Stimulated activated CD4-positive, alpha-beta T cell treated with anti-CD3 and anti-CD28 coated beads, Interleukin-4, amount 100 ng/mL, for 48 hours (primary cell): ENCODE measurements at regions not wholly inside any gene's neighbourhood (a gene's known extent, or its start where the extent isn't known, plus 50 kb on each side); places are given as distances from the start of the nearest gene placed in this dataset.

ENCODE experiments used
- DNase-seq, 2 donors: peaks; one replicate each; pipeline ENCODE4 v3.0.0-alpha.2; 2020; ENCODE audit warnings: low read depth in 2 of 2

- DNase-seq = no peak
Observed at GRCh38 chr6:163930012-163930411, 515.5 kb downstream of the QKI start.

GRCh38 chr6:163929538-163929937 lies 515.0 kb downstream of the QKI start:
- DNase-seq = no peak

DNA sequence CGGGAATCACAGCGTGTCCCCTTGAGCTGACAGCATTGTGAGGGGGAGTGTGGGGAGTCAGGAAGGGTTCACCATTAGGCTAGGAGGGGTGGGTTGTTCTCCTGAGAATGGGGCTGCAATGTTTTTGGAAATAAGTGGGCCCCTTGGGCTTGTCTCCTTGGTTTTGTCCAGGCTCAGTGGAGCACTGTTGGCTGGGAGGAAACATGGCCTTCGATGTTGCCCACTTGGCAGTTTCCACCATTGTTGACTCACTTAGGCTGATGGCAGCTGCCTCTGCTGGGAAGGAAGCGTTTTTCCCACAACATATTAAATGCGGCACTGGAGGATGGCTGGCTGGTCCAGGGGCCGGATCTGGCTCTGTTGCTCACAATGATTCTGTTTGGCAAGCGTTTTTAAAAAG lies 512.1 kb downstream of the QKI start:
- no peak for DNase-seq

- DNase-seq = no peak
Observed at GRCh38 chr6:163925839-163926238, 511.3 kb downstream of the QKI start.

GRCh38 chr6:163923658-163924411 lies 509.3 kb downstream of the QKI start:
- DNase-seq = no peak

DNA sequence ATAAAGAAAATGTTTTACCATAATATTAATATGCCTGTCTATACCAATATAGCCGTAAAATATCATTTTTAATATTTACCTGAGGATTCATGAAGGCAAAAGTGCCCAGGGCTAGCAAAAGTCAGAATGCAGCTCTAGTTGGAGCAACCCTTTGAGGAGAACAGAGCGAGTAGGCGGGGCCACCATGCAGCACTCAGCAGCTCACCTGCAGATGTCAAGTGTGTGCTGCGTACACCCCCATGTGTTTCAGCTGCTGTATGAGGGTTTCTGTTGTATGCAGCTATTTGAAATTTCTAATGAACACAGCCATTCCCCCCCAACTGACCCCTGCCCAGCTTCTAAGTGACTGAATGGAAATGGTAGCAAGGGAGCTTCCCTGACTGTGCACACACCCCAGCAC lies 508.0 kb downstream of the QKI start:
- no peak for DNase-seq

DNA sequence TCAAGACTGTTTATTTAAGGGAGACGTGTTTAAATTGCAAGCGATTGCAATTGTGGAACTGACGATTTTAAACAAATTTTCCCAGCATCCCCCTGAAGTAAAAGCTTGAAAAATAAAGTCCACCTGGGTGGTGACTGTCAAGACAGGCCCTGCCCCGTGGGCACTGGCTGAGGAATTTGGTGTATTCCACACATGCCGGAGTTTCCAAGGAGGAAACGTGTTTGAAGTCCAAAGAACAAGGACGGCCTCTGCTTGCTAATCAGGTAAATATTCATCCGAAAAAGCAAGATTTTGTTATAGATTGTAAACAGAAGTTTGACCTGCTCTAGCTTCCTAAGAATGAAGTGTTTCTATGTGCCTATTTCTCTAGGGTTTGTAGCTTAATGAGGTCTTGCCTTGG lies 505.1 kb downstream of the QKI start:
- DNase-seq = no peak

DNA sequence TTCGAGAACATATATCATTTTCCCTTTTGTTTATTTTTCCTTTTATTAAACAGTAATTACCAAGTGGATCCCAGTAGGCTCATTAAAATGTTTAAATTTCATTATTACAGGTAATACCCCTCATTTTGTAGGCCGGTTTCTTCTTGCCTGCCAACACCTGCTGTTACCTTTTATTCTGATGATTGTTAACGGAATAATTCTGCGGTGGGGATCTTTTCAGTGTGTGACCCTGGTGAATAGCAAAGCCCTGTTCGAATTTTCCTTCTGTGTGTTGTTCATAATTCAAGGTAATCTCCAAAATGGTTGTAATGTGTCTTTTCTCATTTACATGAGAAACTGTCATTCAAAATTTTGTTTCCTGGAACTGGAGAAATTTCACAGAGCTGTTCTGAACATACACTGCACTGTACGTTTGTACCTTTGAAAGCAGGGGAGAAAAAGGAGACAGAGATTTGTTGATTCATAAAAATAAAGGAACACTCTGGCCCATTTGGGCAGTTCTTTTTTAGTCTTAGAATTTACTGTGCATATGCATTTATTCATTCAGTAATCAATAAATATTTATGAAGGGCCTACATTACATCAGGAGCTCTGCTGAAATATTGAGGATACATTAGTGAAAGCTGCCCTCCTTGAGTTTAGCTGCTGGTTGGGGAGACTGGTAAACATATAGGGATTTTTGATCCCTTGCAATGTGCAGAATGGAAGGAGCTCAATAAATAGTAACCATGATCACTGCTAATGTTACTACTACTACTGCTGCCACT lies 502.0 kb downstream of the QKI start:
- DNase-seq = no peak

DNA sequence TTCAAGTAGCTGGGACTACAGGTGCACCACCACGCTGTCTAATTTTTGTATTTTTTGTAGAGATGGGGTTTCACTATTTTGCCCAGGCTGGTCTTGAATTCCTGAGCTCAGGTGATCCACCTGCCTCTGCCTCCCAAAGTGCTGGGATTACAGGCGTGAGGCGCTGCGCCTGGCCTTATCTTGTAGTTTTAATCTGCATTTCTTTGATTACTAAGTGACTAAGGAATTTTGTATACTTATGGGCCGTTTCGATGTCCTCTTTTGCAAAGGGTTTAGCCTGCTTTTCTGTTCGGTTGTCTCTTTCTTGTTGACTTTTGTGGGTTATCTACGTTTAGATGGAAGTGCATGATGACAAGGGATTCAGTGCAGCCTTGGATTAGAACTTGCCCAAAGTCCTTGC lies 500.6 kb downstream of the QKI start:
- no peak for DNase-seq

- no peak for DNase-seq
Observed at GRCh38 chr6:163913045-163913444, 498.5 kb downstream of the QKI start.

DNA sequence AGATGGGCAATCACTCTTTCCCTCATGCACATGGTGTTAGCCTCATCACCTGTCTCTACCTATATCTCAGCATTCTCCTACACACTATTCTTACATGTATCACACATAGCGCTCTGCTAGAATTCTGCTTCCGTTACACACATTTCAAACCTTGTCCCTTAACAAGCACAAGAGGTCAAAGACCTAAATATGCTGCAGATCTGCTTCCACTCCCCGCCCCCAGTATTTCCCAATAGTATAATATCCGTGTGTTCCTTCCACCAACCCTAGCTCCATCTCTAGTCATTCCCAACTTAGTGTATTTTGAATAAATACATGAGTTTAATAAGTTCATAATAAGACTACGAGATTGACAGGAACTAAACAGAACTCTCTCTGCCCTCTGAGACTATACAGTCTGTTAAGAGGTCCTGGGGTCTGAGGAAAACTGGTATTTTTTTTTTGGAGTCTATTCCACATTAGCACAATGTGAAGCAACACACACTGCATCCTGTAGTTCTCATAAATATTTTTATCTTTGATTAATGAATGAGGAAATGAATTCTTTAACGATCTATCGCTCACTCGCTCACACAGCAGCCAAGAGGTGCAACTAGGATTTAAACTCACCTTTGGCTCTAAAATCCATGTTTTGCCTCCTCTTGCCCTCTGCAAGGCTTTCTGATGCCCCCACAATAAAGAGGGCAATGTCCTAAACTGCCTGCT lies 491.6 kb downstream of the QKI start:
- DNase-seq = no peak

- DNase-seq = no peak
Observed at GRCh38 chr6:163904186-163904585, 489.7 kb downstream of the QKI start.

DNA sequence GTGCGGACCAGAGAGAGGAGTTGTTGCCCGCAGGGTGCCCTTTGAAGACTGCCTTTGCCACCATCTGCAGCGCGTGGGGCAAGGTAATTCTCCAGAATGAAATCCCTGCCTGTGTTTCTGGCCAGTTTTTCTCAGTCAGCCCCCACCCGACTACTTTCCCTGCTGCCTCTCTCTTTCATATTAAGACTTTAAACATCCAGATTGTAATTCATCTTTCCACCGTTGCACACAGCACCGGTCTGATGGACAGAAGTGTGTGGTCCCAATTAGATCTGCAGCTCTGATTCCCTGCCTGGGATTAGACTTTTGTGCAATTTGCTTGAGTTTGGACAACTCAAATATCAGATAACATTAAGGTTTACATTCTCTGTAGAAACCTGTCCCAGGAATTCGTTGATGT lies 489.0 kb downstream of the QKI start:
- no peak for DNase-seq

GRCh38 chr6:163902993-163903392 lies 488.5 kb downstream of the QKI start:
- DNase-seq = no peak

DNA sequence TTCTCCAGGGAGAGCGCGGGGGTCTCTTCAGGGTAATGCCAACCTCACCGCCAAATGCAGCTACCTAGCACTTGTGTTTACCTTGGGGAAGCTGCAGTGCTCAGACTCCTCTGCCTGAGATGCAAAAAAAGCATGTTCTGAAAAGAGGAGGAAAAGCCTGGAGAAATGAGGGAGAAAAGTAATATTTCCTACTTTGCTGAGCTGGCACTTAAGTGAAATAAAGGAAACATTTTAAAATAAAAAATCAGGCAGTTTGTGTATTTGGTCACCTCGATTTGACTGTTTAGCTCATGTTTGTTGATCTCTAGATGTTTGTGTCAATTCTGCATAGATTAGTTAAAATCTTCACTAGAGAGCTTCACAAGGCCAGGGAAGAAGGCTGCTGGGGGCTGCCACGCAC lies 487.2 kb downstream of the QKI start:
- no peak for DNase-seq

GRCh38 chr6:163900570-163900969 lies 486.1 kb downstream of the QKI start:
- no peak for DNase-seq

DNA sequence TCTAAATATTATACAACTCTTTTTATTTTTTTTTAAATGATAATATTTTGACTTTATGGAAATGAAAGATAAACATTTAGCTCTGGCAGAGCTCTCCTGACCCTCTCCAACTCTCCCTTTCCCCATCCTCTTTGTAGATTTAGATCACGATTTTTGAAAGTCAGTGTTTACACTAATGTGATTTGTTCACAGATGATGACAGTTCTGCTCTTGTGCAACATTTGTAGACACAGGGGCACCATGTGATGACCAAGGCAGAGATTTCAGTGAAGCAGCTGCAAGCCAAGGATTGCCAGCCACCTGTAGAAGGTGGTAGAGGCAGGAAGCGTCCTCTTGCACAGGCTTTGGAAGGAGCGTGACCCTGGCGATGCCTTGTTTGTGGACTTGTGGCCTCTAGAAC lies 483.2 kb downstream of the QKI start:
- DNase-seq = no peak

DNA sequence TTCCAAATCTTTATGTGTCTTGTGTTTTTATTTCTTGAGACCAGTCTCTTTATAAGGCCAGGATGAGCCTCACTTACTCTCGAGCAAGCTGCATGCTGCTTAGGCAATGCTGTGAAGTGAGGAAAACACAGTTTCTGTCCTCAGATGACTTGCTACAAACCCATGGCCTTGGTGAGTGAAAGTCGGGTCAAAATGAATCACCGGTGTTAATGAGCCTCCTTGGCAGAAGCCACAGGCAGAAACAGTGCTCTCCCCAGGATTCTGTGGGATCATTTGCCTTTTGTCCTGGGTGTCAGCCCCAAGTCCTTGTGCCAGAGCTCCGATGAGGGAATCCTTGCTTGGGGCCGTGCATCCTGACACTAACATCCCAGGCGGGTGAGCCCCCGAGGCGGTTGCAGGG lies 482.5 kb downstream of the QKI start:
- DNase-seq = no peak

DNA sequence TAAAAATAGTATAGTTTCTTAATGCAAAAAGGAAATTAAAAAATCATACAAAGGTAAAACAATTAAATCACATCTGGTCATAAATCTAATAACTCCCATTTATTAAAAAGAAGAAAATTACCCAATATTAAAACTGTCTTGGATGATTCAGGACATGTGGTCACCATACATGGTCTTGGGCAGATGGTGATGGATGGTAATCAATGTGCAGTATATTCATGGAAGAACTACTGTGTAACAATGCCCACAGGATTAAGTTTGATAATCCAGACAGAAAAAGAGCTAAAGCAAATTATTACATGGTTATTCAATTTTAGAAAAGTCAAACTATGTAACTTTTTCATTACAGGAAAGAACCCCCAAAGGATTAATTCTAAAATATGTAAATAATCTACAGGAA lies 480.6 kb downstream of the QKI start:
- no peak for DNase-seq

DNA sequence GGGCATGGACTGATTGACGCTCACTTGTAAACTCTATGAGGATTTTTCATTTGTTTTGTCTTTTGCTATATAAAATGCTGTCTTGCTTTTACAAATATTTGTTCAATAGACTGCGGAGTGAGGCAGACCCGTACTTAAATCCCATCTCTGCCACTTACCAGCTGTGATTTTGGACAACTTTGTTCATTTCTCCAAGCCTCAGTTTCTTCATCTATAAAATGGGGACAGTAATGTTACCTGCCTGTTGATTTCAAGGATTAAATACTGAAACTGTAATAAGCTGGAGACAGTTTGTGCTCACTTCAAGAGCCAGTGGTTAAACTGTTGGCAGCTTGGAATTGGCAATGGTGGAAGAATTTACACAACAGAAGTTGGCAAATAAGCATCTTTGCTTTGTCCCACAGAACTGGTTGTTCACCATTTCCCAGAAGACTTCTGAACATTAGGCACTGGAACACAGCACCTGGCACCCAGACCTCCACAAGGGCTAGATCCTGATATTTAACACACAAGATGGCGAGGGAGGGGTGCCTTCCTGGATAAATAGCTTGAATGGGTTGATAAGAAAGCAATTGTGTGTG lies 479.2 kb downstream of the QKI start:
- no peak for DNase-seq

DNA sequence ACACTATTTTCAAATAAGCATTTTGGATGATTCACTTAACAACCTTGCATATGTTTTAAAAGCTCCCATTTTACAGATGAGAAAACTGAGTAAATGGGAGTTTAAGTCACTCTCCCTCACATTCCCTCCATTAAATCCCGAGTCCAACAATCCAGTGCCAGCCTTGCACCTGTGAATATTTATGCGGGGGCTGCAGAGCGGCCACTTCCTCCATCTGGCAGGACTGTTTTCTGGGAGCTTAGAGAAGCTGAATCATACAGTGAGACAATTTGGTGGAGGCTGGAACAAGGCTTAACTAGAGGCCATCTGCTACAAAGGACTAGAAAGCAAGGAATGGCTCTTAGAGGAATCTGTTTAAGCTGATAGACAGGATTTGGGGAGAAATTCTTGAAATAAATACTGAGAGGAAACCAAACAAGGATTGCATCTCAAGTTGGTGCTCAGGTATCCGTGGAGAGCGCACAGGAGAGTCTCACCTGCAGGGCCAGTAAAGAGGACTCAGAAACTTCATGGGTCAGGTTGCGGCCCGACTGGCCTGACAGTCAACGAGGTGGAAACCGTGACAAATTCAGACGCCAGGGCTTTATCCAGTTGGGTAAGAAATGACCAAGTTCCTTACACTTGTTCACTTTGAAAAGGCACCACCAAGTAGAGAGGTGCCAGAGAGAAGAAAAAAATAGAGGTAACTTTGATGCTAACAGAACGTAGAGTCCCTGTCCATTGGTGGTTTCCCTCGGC lies 478.5 kb downstream of the QKI start:
- no peak for DNase-seq
